ENCODE measurements at regions not wholly inside any gene's neighbourhood (a gene's known extent, or its start where the extent isn't known, plus 50 kb on each side); places are given as distances from the start of the nearest gene placed in this dataset.

DNA sequence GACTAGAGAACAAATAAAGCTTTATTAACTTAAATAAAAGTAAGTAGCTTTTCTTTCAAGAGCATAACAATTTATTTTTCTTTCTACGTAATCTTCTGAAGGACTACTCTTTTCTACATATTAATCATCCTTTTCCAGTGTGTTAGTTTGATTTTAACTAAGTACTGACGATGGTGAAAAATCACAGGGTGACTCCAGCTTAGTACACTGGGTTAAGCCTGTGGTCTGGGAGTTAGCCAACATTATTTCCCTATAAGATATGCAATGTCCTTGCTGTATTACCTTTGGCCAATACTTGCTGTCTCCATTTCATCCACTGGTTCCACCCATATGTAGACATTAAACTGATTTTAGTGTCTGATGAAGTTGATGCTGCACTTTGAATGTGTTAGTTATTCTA is 508.6 kb upstream of the SUCLG2 start:
- Histone ChIP-seq H3K9me3 (replicated peaks in 1 of 2; ENCODE audit: control insufficient read depth in 2 of 2, insufficient read depth in 1 of 2, low read depth in 1 of 2, low read length in 2 of 2) (no peaks in the 10 kb centered on the region), H2BK15ac (ENCODE audit: low read length) (no peak overlapping the region), H2AK5ac (ENCODE audit: low read depth, low read length) (no peak overlapping the region), H3K18ac (ENCODE audit: low read length) (no peak overlapping the region), H2BK120ac (ENCODE audit: low read depth, low read length) (no peak overlapping the region), H2BK5ac (ENCODE audit: low read length) (no peak overlapping the region), H3K4me1 (ENCODE audit: control insufficient read depth in 2 of 2, insufficient read depth in 1 of 2, low read depth in 1 of 2, low read length in 2 of 2) (peaks cover 0 to 1% of the 10 kb centered on the region in 2 donors), H3K36me3 (replicated peaks in 1 of 2; ENCODE audit: control insufficient read depth in 2 of 2, insufficient read depth in 2 of 2, low read length in 2 of 2) (no peaks in the 10 kb centered on the region), H3K4me2 (ENCODE audit: insufficient read depth, low read length, poor library complexity, severe bottlenecking) (no peak overlapping the region), H3K4me3 (ENCODE audit: low read length in 2 of 2) (no peak overlapping the region), H3K27ac (replicated peaks; ENCODE audit: low read length) (no peak overlapping the region), H2AFZ (ENCODE audit: low read length) (no peak overlapping the region), H4K8ac (ENCODE audit: low read depth, low read length) (no peak overlapping the region), H3K4ac (ENCODE audit: low read length) (no peak overlapping the region), H3K14ac (ENCODE audit: low read length) (no peak overlapping the region), H3K23ac (ENCODE audit: low read depth, low read length, poor library complexity) (no peak overlapping the region), H2BK12ac (ENCODE audit: low read length) (no peak overlapping the region), H3K27me3 (ENCODE audit: control insufficient read depth in 3 of 3, insufficient read depth in 3 of 3, low read depth in 1 of 3, low read length in 3 of 3) (no peaks in the 10 kb centered on the region), H3K79me1 (ENCODE audit: low read depth, low read length) (no peaks in the 10 kb centered on the region), H3K9ac (ENCODE audit: low read depth, low read length, poor library complexity) (no peak overlapping the region), H4K91ac (ENCODE audit: low read depth, low read length, poor library complexity) (no peak overlapping the region)
- no CpG with 5 or more reads among the region's 2 CpGs for WGBS, 2 donors (ENCODE audit: extremely low coverage in 2 of 2, insufficient read length in 2 of 2, insufficient replicate concordance in 1 of 2)
- DNase-seq (ENCODE audit: low spot score), result no peak

DNA sequence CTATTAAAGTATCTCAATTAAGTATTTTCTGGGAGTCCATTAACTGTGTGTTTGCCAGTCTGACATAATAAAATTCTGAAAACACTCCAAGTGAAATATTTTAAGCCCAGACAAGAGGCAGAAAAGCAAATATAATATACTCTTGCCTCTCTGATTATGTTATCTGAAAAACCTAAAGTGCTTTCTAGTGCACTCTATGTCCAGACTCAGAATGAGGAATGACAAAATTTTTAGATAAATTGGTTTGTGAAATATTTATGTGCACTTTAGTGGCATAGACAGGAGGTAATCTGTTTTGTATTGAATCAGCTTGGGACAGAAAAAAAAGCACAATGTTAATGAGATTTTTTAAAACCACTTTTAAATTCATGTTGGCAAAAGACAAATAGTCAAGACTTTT is 508.2 kb upstream of the SUCLG2 start:
- DNase-seq (ENCODE audit: low spot score), result no peak
- Histone ChIP-seq H2BK12ac (ENCODE audit: low read length) (no peak overlapping the region), H3K23ac (ENCODE audit: low read depth, low read length, poor library complexity) (no peak overlapping the region), H2BK120ac (ENCODE audit: low read depth, low read length) (no peak overlapping the region), H3K27ac (replicated peaks; ENCODE audit: low read length) (no peak overlapping the region), H3K4me3 (ENCODE audit: low read length in 2 of 2) (no peak overlapping the region), H3K14ac (ENCODE audit: low read length) (no peak overlapping the region), H3K18ac (ENCODE audit: low read length) (no peak overlapping the region), H2AK5ac (ENCODE audit: low read depth, low read length) (no peak overlapping the region), H2BK15ac (ENCODE audit: low read length) (no peak overlapping the region), H4K91ac (ENCODE audit: low read depth, low read length, poor library complexity) (no peak overlapping the region), H3K27me3 (ENCODE audit: control insufficient read depth in 3 of 3, insufficient read depth in 3 of 3, low read depth in 1 of 3, low read length in 3 of 3) (no peaks in the 10 kb centered on the region), H3K79me1 (ENCODE audit: low read depth, low read length) (no peaks in the 10 kb centered on the region), H3K9ac (ENCODE audit: low read depth, low read length, poor library complexity) (no peak overlapping the region), H2BK5ac (ENCODE audit: low read length) (no peak overlapping the region), H3K4me2 (ENCODE audit: insufficient read depth, low read length, poor library complexity, severe bottlenecking) (no peak overlapping the region), H3K9me3 (replicated peaks in 1 of 2; ENCODE audit: control insufficient read depth in 2 of 2, insufficient read depth in 1 of 2, low read depth in 1 of 2, low read length in 2 of 2) (no peaks in the 10 kb centered on the region), H3K4me1 (ENCODE audit: control insufficient read depth in 2 of 2, insufficient read depth in 1 of 2, low read depth in 1 of 2, low read length in 2 of 2) (peaks cover 0 to 1% of the 10 kb centered on the region in 2 donors), H3K36me3 (replicated peaks in 1 of 2; ENCODE audit: control insufficient read depth in 2 of 2, insufficient read depth in 2 of 2, low read length in 2 of 2) (no peaks in the 10 kb centered on the region), H3K4ac (ENCODE audit: low read length) (no peak overlapping the region), H4K8ac (ENCODE audit: low read depth, low read length) (no peak overlapping the region), H2AFZ (ENCODE audit: low read length) (no peak overlapping the region)

DNA sequence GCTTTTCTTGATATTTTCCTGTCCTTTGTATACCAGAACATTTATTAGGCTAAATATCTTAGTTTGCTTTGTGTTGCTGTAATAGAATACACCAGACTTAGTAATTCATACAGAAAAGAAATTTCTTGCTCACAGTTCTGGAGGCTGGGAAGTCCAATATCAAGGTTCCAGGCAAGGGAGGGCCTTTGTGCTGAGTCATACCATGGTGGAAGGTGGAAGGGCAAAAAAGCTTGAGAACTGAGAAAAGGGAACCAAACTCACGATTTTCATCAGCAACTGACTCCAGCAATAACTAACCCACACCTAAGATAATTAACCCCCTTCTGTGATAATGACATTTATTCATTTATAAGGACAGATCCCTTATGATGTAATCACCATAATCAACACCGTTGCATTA is 496.9 kb upstream of the SUCLG2 start:
- Histone ChIP-seq H3K14ac (ENCODE audit: low read length) (no peak overlapping the region), H3K4me2 (ENCODE audit: insufficient read depth, low read length, poor library complexity, severe bottlenecking) (no peak overlapping the region), H2BK120ac (ENCODE audit: low read depth, low read length) (no peak overlapping the region), H4K91ac (ENCODE audit: low read depth, low read length, poor library complexity) (no peak overlapping the region), H3K18ac (ENCODE audit: low read length) (no peak overlapping the region), H2BK5ac (ENCODE audit: low read length) (no peak overlapping the region), H3K4ac (ENCODE audit: low read length) (no peak overlapping the region), H3K9me3 (replicated peaks in 1 of 2; ENCODE audit: control insufficient read depth in 2 of 2, insufficient read depth in 1 of 2, low read depth in 1 of 2, low read length in 2 of 2) (no peaks in the 10 kb centered on the region), H3K4me1 (ENCODE audit: control insufficient read depth in 2 of 2, insufficient read depth in 1 of 2, low read depth in 1 of 2, low read length in 2 of 2) (no peaks in the 10 kb centered on the region), H4K8ac (ENCODE audit: low read depth, low read length) (no peak overlapping the region), H3K4me3 (ENCODE audit: low read length in 2 of 2) (no peak overlapping the region), H3K9ac (ENCODE audit: low read depth, low read length, poor library complexity) (no peak overlapping the region), H2AFZ (ENCODE audit: low read length) (no peak overlapping the region), H3K79me1 (ENCODE audit: low read depth, low read length) (no peaks in the 10 kb centered on the region), H3K27ac (replicated peaks; ENCODE audit: low read length) (no peak overlapping the region), H2BK15ac (ENCODE audit: low read length) (no peak overlapping the region), H3K23ac (ENCODE audit: low read depth, low read length, poor library complexity) (no peak overlapping the region), H2AK5ac (ENCODE audit: low read depth, low read length) (no peak overlapping the region), H2BK12ac (ENCODE audit: low read length) (no peak overlapping the region), H3K36me3 (replicated peaks in 1 of 2; ENCODE audit: control insufficient read depth in 2 of 2, insufficient read depth in 2 of 2, low read length in 2 of 2) (no peaks in the 10 kb centered on the region), H3K27me3 (ENCODE audit: control insufficient read depth in 3 of 3, insufficient read depth in 3 of 3, low read depth in 1 of 3, low read length in 3 of 3) (no peaks in the 10 kb centered on the region)
- no CpG with 5 or more reads among the region's 2 CpGs for WGBS, 2 donors (ENCODE audit: extremely low coverage in 2 of 2, insufficient read length in 2 of 2, insufficient replicate concordance in 1 of 2)
- DNase-seq (ENCODE audit: low spot score), result no peak

DNA sequence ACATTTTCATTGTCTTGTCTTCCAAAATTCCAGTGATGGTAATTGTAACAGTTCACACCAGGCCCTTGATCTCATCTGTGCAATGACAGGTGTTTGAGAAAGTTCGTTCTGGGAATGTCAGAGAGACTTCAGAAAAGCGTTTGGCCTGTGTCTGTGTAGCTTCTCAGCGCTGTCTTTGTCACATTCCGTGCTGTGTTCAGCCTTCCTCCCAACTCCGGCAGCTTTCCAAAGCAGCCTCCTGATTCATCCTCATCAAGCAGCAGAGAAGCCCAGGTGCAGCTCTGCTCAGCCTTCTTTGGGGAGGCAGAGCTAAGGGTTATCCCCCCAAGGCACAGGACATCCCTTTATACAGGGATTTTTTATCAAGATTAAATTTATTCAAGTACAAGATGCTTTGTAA is 494.0 kb upstream of the SUCLG2 start:
- Histone ChIP-seq H3K79me1 (ENCODE audit: low read depth, low read length) (no peaks in the 10 kb centered on the region), H2BK12ac (ENCODE audit: low read length) (no peak overlapping the region), H2BK120ac (ENCODE audit: low read depth, low read length) (no peak overlapping the region), H3K23ac (ENCODE audit: low read depth, low read length, poor library complexity) (no peak overlapping the region), H3K9me3 (replicated peaks in 1 of 2; ENCODE audit: control insufficient read depth in 2 of 2, insufficient read depth in 1 of 2, low read depth in 1 of 2, low read length in 2 of 2) (no peaks in the 10 kb centered on the region), H3K27ac (replicated peaks; ENCODE audit: low read length) (no peak overlapping the region), H2BK15ac (ENCODE audit: low read length) (no peak overlapping the region), H3K4me2 (ENCODE audit: insufficient read depth, low read length, poor library complexity, severe bottlenecking) (no peak overlapping the region), H3K14ac (ENCODE audit: low read length) (no peak overlapping the region), H3K4me3 (ENCODE audit: low read length in 2 of 2) (no peak overlapping the region), H2AK5ac (ENCODE audit: low read depth, low read length) (no peak overlapping the region), H4K8ac (ENCODE audit: low read depth, low read length) (no peak overlapping the region), H3K4ac (ENCODE audit: low read length) (no peak overlapping the region), H3K27me3 (ENCODE audit: control insufficient read depth in 3 of 3, insufficient read depth in 3 of 3, low read depth in 1 of 3, low read length in 3 of 3) (no peaks in the 10 kb centered on the region), H3K9ac (ENCODE audit: low read depth, low read length, poor library complexity) (no peak overlapping the region), H3K4me1 (ENCODE audit: control insufficient read depth in 2 of 2, insufficient read depth in 1 of 2, low read depth in 1 of 2, low read length in 2 of 2) (no peaks in the 10 kb centered on the region), H3K36me3 (replicated peaks in 1 of 2; ENCODE audit: control insufficient read depth in 2 of 2, insufficient read depth in 2 of 2, low read length in 2 of 2) (no peaks in the 10 kb centered on the region), H2AFZ (ENCODE audit: low read length) (no peak overlapping the region), H4K91ac (ENCODE audit: low read depth, low read length, poor library complexity) (no peak overlapping the region), H2BK5ac (ENCODE audit: low read length) (no peak overlapping the region), H3K18ac (ENCODE audit: low read length) (no peak overlapping the region)
- no CpG with 5 or more reads among the region's 5 CpGs for WGBS, 2 donors (ENCODE audit: extremely low coverage in 2 of 2, insufficient read length in 2 of 2, insufficient replicate concordance in 1 of 2)
- DNase-seq (ENCODE audit: low spot score), result no peak

Data from neuronal stem cell (in vitro differentiated cells).